HG02943 (cell line): ENCODE measurements at regions not wholly inside any gene's neighbourhood (a gene's known extent, or its start where the extent isn't known, plus 50 kb on each side); places are given as distances from the start of the nearest gene placed in this dataset.
"Not testable (repeated sequence)": the region's sequence is repeated elsewhere in the genome, so short reads cannot be mapped to it uniquely, and the experiment has no call there.

Source experiments
- ATAC-seq: cut with Tn5 transposase; IDR thresholded peaks from one replicate; pipeline ENCODE4 v1.9.1; 2021; ENCODE audit warnings: mild to moderate bottlenecking, low read depth, moderate library complexity; ENCODE audit not compliant: unreplicated experiment

DNA sequence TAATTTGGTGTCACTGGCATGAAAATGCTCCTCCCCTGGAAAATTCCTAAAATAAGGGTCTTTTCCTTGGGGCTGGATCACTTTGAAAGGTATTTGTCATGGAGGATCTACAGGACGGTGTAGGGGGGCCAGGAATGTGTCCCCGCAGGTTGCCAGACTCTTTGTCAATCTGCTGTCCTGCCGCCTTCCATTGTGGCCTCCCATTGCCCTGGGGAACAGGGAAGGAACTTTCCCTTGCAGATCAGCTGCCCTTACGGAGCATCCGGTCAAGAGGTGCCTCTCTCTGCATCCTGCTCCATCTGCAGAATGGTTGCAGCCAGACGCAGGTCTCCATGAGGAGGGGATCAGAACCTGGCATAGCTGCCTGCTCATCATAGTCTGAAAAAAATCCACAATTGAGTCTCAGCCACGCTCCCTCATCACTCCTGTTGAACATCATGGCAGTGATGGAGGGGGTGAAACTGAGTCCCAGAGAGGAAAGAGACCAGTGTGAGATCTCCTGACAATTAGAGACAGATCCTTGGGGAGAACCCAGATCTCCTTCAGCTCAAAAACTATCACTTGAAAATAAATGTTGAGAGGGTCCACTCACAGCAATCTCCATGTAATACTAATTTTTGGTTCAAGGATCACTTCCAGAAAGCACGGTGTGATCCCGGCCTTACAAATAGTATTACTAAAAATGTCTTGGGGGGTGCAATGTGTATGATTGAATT, 244.8 kb downstream of the MYCN start:
- ATAC-seq: no peak

DNA sequence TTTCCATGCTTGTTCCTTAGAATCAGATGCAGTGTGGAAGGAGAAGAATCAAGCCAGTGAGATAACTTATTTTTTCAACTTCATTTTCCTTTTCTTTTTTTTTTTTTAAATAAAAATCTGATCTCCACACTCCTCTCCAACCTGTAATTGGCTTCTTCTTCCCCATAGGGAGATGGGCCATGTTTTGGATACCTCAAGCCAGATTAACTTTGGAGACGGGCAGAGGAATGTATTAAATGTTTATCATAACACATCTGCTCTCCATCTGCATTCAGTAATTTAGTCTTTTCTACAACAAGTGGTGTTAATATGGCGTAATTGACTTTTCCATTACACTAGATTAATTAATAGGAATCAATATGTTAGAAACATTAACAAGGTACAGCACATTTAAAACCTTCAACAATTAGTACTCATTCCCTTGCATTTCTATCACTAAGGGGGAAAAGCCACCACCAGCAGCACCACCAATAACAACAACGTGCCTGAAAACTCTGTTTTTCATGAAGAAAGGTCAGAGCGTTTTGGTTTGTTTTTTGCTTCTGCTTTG, 244.1 kb downstream of the MYCN start:
- no peak for ATAC-seq

DNA sequence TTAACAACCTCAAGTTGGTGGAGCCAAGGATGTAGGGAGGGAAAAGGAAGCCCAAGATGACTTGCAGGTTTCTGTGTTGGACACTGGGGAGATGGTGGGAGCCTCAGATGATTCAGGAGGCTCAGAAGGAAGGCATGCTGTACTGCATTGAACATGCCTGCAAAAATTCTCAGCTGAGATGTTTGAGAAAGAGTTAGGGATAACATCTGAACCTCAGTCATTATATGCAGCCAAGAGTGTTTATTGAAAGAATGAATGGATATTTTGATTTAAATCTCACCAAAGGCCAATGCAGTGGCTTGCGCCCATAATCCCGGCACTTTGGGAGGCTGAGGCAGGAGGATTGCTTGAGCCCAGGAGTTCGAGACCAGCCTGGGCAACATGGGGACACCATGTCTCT, 243.0 kb downstream of the MYCN start:
- no peak for ATAC-seq

DNA sequence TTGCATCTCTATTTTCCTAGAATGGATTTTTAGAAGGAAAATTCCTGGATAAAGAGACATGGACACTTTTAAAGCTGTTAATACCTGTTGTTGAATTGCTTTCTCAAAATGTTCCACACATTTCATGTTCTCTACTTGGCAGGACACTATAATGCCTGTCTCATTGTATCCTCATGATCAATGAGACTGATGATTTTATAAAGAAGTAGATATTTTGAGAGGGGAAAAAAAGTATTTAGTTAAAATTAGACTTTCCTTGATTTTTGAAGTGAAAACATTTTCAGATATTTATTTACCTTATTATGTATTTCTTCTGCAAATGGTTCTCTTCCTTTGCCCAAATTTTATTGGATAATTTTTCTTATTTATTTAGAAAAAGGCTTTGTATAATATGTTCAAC, 242.5 kb downstream of the MYCN start:
- no peak for ATAC-seq

DNA sequence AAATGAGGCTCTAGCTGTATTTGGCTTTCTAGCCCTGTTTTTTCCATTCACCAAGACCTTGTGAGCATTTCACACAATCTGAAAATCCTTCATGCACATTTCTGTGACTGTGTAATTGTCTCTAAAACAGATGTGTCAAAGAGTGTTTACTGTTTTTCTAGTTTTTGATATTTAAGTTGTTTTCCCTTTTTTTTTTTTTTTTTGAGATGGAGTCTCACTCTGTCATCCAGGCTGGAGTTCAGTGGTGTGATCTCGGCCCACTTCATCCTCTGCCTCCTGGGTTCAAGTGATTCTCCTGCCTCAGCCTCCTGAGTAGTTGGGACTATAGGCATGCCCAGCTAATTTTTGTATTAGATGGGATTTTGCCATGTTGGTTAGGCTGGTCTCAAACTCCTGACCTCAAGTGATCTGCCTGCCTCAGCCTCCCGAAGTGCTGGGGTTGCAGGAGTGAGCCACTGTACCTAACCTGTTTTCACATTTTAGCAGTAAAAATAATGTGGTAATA, 242.0 kb downstream of the MYCN start:
- ATAC-seq: not testable (repeated sequence)

DNA sequence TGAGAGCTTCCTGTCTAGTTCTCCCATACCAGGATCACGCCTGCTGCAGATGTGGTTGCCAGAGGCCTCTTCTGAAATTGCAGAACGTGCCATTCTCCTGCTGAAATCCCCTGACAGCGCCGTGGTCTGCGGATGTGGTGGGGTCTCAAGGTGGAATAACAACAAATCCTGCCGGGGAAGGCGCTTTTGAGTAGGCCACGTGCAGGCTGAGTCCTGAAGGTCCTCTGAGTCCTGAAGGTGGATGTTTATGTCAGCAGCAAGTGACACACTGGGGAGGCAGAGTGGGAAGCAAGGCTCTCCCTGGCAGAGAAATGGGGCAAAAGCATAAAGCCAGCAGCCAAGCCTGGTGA, 241.4 kb downstream of the MYCN start:
- ATAC-seq: no peak

DNA sequence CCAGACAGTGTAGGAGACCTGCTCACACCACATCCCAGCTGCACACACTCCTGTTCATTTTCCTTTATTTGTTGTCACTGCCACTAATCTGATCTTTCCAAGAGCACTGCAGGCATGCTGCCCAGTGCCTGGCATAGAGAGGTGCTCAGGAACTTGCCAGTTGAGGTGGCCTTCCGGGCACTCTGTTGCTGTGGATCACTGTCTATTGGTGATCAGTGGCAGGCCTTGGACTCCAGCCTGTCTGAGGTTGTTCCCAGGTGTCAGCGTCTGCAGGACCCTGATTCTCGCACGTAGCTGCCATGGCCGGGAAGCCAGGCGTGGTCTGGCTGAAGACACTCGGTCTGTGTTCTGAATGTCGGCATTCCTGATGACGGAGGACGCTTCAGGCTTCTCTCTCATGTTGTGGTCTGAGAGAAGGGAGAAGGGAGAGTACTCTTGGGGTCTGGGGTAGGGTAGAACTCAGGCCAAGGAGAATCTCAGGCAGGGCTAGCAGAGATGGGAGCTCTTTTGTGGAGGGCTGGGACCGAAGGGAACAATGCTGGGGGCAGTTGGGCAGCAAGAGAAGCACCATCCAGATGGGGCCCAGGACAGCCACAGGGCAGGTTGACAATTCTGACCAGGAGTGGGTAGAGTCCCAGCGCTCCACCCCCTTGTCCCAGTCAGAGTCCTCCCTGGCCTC, 240.9 kb downstream of the MYCN start:
- no peak for ATAC-seq

DNA sequence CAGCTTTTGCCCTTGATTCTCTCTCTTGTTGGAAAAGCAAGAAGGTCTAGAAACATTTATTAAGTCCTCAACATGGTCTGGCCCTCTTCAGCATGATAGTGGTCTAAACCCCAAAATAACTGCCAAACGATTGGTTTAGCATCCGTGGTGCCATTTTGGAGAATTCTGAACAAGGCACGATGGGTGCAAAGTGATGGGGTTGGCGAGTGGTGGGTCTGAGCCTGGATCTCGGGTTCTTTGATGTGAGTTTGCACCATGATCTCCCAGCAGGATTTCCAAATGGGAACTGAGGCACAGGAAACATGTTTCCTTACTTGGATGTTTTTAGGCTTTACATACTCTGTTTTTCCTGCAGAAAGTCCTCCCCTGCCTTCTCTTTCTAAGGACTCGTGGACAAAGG, 240.3 kb downstream of the MYCN start:
- ATAC-seq: no peak

DNA sequence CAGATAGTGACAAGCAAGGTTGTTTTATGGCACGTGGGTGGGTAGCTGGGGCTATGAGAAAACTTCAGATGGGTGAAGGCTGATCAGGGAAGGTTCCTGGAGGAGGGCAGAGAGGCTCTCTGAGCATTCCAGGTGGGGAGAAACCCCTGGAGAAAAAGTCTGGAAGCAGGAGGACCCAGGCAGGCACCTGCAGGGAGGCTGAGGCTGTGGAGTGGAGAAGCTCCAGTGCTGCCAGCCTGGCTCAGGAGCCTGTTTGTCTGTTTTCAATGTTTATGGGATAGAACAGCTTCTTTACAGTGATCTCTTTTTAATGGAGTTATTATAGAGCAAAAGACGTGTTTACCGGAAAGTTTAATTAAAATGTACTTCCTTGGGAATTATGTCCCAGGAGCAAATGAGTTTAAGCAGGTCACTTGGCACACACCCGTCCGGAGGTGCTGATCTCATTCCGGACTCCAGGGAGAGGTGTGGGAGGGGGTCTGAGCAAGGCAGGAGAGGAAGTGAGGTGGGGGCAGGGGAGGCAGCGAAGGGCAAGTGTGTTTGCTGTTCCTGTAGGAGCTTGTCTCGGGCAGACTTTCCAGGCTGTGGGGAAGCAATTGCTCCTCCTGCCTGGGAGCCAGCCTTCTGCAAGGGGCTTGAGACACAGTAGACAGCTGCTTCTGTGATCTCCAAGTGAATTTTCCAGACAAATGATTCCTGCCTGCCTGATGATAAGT, 239.5 kb downstream of the MYCN start:
- ATAC-seq: no peak

DNA sequence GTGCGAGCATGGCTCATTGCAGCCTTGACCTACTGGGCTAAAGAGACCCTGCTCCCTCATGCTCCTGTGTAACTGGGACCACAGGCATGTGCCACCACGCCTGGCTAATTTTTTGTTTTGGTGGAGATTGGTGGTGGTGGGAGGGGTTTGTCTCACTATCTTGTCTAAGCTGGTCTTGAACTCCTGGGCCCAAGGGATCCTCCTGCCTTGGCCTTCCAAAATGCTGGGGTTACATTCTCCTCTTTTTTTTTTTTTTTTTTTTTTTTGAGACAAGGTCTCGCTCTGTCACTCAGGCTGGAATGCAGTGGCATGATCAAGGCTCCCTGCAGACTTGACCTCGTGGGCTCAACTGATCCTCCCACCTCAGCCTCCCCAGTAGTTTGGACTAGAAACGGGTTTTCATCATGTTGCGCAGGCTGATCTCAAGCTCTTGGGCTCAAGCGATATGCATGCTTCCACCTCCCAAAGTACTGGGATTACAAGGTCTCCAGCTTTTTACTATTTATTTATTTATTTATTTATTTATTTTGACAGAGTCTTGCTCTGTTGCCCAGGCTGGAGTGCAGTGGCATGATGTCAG, 238.3 kb downstream of the MYCN start:
- no peak for ATAC-seq

DNA sequence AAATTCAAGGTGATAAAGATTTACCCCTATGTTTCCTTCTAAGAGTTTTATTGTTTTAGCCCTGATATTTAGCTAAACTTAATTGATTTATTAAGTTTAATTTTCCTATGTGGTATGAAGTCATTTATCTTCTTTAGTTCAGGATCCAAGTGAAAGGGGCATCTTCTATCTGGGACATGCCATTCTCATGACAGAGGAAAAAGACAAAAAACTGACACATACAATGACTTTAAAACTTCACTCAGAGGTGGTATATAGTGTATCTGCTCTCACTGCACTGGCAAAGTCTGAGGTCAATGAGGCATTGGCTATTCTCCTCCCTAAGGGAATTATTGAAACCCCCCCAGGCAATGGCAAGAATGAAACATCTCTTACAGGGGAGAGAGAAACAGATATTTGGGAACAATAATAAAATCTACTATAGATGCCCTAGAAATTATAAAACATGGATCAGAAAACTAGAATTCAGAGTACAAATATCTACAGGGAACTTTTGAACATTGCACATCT, 237.4 kb downstream of the MYCN start:
- no peak for ATAC-seq

DNA sequence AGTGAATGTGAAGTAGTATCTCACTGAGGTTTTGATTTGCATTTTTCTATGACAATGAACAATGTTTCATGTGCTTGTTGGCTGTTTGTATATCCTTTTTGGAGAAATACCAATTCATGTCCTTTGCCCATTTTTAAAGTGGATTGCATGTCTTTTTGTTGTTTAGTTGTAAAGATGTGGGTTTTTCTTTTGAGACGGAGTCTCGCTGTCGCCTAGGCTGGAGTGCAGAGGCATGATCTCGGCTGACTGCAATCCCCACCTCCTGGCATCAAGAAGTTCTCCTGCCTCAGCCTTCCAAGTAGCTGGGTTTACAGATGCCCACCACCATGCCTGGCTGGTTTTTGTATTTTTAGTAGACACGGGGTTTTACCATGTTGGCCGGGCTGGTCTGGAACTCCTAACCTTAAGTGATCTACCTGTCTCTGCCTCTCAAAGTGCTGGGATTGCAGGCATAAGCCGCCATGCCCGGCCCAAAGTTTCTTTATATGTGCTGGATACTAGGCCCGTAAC, 236.7 kb downstream of the MYCN start:
- no peak for ATAC-seq

DNA sequence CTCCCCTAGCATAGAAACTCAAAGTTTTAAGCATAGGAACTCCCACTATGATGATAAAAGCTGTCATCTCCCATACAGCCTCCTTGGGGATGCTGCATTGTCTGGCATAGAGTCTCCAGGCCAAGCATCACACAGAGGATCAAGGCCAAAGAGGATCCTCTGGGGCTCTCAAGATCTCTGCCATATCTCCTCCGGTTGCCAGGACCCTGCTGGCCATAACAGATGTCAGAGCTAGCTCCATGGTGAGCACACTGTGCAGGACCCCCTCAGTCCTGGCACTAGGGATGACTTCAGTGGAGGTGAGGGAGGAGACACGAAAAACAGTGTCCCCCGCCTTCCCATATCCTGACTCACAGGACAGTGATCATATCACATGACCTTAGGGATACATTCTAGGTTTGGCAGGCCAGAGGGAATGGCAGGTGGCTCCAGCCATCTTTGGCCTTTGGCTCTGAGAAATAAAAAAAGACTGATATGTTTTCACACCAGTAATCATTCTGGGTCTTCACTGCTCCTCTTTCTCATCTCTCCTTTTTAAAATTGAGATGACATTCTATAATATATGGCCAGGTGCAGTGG, 235.0 kb downstream of the MYCN start:
- ATAC-seq: no peak

DNA sequence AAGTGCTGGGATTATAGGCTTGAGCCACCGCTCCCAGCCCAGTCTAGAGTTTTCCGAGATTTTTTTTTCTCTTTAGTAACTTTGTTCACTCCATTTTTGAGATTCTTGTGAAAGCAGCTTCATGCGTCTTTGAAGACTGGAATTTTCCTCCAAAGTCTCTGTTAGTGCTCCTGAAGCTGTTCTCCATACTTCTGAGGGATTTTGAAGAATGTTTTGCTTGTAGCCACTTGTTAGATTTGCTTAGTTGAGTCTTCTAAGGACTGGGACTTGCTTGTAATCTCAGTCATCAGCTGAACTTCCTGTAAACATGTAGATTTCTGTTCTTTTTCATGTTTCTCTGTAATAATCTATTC, 234.3 kb downstream of the MYCN start:
- ATAC-seq: no peak

DNA sequence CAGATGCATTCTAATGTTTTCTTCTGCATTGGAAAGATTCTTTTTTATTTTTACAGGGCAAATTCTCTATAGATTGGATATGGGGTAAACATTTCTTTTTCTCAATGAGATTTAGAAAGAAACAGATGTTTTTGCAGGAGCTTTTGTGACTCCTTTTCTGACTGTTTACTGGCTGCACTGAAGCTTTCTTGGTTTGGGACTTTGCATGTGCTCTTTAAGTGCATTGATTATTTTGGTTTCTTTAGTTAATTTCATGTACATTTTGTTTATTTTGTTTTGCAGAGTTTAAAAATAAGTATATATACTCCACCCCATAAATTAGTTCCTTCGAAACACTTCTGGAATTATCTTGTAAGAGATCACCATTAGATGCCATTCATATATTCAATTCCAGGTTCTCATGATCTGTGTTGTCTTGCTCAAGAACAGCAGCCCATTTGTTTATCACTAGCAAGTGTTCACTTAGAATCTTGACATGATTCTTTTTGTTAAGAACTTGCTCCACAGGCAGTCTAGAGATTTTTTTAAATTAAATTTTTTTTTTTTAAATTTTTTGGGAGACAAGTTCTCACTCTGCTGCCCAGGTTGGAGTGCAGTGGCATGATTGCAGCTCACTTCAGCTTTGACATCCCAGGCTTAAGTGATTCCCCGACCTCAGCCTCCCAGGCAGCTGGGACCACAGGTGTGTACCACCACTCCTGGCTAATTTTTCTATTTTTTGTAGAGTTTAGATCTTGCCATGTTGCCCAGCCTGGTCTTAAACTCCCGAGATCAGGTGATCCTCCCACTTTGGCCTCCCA, 233.7 kb downstream of the MYCN start:
- ATAC-seq: no peak

DNA sequence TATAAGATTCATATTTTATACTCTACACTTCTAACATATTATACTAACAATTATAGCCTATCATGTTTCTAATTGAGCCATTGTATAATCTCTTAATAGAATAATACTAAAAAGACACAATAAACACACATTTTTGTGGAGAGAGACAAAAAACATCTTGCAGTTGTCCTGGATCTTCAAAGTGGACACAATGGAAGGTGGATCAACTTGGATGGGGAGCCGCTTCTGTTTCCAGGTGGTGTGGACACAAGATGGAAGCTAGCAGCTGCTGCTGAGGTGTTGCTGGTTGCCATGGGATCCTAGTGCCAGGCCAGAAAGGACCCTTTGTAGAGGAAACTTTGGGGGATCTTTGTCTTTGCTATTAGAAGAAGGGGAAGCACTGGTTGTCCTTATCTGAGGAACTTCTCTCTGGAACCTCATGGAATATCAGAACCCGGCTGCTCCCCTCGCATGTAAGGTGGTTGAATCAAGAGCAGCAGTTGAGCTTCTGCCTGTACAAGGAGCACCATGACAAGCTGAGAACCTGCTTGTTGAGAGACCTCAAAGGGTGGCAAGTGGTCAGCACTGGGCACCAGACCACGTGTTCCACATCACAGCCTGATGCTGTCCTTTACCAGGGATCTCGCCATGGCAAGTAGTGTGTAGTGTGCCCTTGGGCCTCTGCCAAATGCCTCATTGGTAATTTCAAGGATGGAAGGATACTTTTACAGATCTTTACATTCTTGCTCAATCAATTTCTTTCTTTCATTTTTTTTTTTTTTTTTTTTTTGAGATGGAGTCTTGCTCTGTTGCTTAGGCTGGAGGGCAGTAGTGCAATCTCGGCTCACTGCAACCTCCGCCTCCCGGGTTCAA, 232.2 kb downstream of the MYCN start:
- ATAC-seq: no peak

DNA sequence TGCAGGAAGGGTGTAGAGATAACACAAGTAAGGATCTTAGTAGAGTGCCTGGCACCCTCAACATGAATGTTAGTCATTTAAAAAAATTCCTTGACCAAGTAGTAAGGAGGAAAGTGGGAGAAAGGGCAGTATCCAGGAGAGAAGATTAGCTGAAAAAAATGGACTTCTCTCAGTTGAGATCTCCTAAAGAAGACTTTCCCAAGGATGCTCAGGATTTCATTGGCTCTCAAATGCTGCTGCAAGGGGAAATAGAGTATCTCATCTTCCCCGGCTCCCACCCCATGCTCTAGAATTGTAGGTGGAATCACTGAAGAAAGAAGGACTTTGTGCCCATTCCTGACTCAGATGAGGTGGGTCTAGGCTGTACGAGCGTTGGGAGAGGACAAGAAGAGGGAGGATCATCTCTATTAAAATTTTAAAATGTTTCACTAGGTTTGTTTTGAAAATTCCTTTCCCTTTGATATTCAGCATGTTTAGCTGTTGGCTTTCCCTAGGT, 231.1 kb downstream of the MYCN start:
- no peak for ATAC-seq

DNA sequence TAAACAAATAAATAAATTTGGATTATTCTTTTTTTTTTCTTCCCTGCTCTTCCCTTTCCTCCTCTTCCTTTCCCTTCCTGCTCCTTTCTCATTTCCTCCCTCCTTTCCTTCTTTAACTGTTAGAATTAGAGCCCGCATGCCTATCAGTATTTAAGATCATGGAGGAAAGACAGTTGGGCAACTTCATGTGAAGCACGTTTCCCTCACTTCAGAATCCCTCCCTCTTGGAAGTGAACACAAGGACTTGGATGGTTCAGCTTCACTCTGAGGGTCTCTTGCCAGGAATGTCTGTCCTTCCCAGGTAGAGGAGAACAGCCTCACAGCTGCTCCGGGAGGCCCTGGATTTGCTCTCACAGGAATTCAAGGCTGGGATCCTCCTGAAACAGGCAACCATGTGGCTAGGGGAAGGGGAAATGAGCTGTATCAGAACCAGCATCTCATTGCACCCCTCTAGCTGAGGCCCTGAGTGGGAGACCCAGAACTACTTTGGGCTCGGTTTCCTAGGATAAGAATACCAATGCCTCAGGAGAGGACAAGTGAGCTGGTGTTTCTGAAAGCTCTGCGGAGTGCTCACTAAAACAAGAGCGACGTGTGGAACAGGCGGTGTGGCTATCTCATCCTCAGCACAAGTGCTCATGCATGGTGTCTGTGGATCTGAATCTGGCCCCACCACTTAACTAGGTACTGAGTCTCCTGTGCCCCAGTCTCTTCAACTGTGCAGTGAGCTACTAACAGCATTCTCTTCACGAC, 230.5 kb downstream of the MYCN start:
- ATAC-seq: no peak
